HUES64 (cell line): ENCODE measurements at regions not wholly inside any gene's neighbourhood (a gene's known extent, or its start where the extent isn't known, plus 50 kb on each side); places are given as distances from the start of the nearest gene placed in this dataset.
"Not testable (repeated sequence)": the region's sequence is repeated elsewhere in the genome, so short reads cannot be mapped to it uniquely, and the experiment has no call there.

Experiments used
- H3K27ac ChIP-seq: 2 replicates; pipeline ENCODE4 v1.7.0; 2013; ENCODE audit warnings: low read depth, low read length, inconsistent platforms
- H3K27me3 ChIP-seq: 2 replicates; pipeline ENCODE4 v1.6.1; 2013; ENCODE audit warnings: mild to moderate bottlenecking, low read length; ENCODE audit not compliant: insufficient read depth
- H3K36me3 ChIP-seq: 2 replicates; pipeline ENCODE4 v1.6.1; 2013; ENCODE audit warnings: mild to moderate bottlenecking, low read length; ENCODE audit not compliant: insufficient read depth
- H3K4me1 ChIP-seq: 2 replicates; pipeline ENCODE4 v1.6.1; 2013; ENCODE audit warnings: mild to moderate bottlenecking, low read length, moderate library complexity; ENCODE audit not compliant: insufficient read depth
- H3K4me3 ChIP-seq: 2 replicates; pipeline ENCODE4 v1.5.1; 2013; ENCODE audit warnings: mild to moderate bottlenecking, low read length, moderate library complexity
- H3K9ac ChIP-seq: 2 replicates; pipeline ENCODE4 v1.6.1; 2013; ENCODE audit warnings: mild to moderate bottlenecking, low read depth, low read length
- H3K9me3 ChIP-seq: 2 replicates; pipeline ENCODE4 v1.6.1; 2013; ENCODE audit warnings: low read depth, low read length; ENCODE audit not compliant: insufficient read depth
- WGBS: fragments of 150-250, 120-280 bp; methylation state at CpG from one replicate; pipeline ENCODE4 v1.1.7; 2013; ENCODE audit warnings: missing lambda C conversion rate; 5-methylcytosine and 5-hydroxymethylcytosine counted together

DNA sequence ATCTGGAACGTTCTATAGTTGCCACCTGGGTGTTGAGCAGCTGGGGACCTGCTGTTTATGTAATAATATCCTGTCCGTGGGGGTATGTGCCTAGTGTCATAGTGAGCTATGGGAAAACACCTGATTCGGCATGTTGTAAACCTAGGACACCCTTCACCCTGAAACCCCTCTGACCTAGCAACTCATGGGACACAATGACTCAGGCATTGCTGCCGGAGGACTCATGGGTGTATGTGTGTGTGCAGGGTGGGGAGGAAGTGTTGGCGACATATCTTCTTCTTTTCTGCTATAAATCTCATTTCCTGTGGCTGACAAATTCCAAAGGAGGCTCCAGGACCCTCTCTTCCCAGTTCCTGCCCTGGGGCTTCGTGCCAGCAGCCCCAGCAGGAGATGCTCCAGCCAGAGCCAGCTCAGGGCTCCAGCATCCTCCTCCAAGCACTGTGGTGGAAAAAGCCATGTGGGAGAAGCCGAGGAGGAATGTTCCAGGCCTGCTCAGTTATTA is 77.0 kb upstream of the PODXL start:
- no peak overlapping the region for H3K27ac ChIP-seq
- no peaks in the 10 kb centered on the region for H3K27me3 ChIP-seq
- no peaks in the 10 kb centered on the region for H3K36me3 ChIP-seq
- H3K4me3 ChIP-seq: no peak overlapping the region
- H3K9ac ChIP-seq: no peak overlapping the region
- H3K4me1 ChIP-seq: peaks cover 18% of the 10 kb centered on the region
- no peaks in the 10 kb centered on the region for H3K9me3 ChIP-seq
- WGBS: 88% methylated on average over 6 of the region's 7 CpGs

DNA sequence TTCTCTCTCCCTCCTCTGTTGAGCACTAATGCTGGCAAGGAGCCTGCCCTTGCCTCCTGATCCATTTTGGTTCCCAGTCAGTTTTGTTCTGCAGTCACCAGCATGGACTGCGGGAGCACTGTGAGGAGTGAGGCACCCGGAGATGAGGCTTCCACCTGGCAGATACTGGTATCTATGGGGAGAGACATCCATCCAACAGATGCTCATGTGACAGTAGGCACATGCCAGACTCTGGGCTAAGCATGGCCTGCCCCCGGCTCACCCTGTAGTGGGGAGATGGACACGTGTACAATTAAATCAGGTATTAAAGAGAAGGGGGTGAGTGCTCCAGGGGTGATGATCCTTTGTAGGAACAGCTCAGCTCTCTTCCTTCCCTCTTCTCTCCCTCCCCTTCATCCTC is 74.0 kb upstream of the PODXL start:
- Histone ChIP-seq H3K4me3 (no peak overlapping the region), H3K27ac (no peak overlapping the region), H3K4me1 (peaks cover 27% of the 10 kb centered on the region), H3K36me3 (no peaks in the 10 kb centered on the region), H3K9me3 (no peaks in the 10 kb centered on the region), H3K27me3 (no peaks in the 10 kb centered on the region), H3K9ac (no peak overlapping the region)
- 86% methylated on average over 4 of the region's 4 CpGs for WGBS

DNA sequence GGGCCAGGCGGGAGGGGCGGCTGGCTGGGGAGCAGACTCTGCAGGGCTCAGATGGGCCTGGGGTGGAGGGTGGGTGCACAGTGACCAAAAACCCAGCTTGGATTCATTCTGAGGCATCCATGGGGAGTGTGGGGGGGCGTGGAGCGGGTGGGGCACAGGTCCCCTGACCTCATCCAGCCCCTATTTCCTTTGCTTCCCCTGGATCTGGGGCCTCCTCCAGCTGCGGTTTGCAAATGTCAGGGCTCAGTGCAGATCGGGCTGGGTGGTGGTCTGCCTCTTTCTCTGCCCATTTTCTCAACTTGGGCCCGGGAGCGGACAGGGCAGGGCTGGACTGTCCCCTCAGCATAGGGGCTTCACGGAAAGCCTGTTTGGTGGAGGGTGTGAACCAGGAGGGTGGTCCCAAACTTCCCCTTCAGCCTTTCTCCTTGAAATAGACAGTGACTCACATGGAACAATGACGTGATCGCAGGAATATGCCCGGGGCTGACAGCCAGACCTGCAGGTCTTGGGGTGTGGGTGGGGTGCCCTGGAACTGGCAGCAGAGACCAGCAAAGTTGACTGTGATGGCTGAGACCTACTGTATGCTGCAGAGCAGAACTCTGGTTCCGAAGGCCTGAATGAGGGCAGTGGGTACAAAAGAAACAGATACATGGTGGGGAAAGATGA is 72.9 kb upstream of the PODXL start:
- Histone ChIP-seq H3K4me1 (peaks cover 30% of the 10 kb centered on the region), H3K4me3 (no peak overlapping the region), H3K9me3 (no peaks in the 10 kb centered on the region), H3K27me3 (no peaks in the 10 kb centered on the region), H3K9ac (no peak overlapping the region), H3K27ac (no peak overlapping the region), H3K36me3 (no peaks in the 10 kb centered on the region)
- 86% methylated on average over 13 of the region's 13 CpGs for WGBS

DNA sequence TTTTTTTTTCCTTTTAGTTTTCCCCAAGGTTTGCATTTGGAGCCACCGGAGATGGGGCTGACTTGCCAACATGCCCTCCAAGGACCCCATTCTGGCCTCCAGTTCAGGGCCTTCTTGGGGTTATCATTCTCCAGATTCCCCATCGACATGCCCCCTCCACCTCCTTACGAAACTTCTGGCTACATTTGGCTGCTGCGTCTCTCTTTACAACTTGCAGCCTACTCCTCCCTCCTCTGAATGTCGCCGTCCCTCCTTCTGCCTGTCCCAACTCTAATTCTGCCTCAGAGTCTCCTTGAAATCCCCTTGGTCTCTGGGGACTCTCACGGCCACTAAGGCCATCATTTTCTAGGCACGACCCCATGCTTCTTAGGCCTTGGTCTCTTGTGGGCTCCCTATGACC is 72.2 kb upstream of the PODXL start:
- Histone ChIP-seq H3K27ac (no peak overlapping the region), H3K4me1 (peaks cover 30% of the 10 kb centered on the region), H3K36me3 (no peaks in the 10 kb centered on the region), H3K27me3 (no peaks in the 10 kb centered on the region), H3K9me3 (no peaks in the 10 kb centered on the region), H3K4me3 (no peak overlapping the region), H3K9ac (no peak overlapping the region)
- 76% methylated on average over 8 of the region's 8 CpGs for WGBS

DNA sequence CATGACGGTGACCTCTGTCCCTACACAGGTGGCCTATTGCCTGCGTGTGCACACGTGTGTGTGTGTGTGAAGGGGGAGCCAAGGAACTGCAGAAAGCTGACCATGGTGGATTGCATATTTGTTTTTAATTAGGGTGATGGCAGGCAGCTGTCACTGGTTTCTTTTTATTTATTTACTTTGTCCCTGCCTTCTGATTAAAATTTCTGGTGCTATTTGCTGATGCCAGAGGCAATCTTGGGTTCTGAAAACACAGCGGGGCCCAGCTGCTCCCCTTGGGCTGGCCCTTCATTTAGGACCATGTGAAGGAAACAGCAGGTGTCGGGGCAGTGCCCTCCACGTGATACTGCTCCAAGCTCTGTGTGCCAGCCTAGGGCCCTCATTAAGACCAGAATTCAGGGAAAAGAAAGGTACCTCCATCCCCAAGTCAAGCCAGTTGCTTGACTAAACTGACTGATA is 71.3 kb upstream of the PODXL start:
- Histone ChIP-seq H3K27me3 (no peaks in the 10 kb centered on the region), H3K4me1 (peaks cover 30% of the 10 kb centered on the region), H3K9me3 (no peaks in the 10 kb centered on the region), H3K27ac (no peak overlapping the region), H3K9ac (no peak overlapping the region), H3K36me3 (no peaks in the 10 kb centered on the region), H3K4me3 (no peak overlapping the region)
- 76% methylated on average over 6 of the region's 6 CpGs for WGBS

DNA sequence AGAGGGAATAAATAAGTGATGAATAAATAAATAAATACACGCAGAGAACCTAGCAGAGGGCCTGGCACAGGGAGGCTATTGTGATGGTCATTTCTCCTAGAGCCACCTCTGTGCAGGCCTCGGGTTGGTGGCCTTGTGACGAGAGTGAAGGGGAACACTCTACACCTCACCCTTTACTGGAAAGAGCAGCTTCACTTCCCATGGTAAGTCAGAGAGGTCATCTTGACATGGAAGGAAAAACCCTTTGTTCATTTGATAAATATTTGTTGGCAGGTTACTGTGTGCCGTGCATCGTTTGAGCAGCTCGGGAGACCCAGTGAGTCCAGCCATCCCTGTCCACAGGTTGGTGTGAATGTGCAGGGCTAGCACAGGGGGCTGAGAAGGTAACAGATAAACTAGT is 70.2 kb upstream of the PODXL start:
- no peak overlapping the region for H3K4me3 ChIP-seq
- H3K27ac ChIP-seq: peak overlapping the region; percentile 87
- 93% methylated on average over 6 of the region's 6 CpGs for WGBS
- H3K4me1 ChIP-seq: peaks cover 31% of the 10 kb centered on the region
- H3K36me3 ChIP-seq: no peaks in the 10 kb centered on the region
- H3K9ac ChIP-seq: no peak overlapping the region
- no peaks in the 10 kb centered on the region for H3K9me3 ChIP-seq
- H3K27me3 ChIP-seq: no peaks in the 10 kb centered on the region

DNA sequence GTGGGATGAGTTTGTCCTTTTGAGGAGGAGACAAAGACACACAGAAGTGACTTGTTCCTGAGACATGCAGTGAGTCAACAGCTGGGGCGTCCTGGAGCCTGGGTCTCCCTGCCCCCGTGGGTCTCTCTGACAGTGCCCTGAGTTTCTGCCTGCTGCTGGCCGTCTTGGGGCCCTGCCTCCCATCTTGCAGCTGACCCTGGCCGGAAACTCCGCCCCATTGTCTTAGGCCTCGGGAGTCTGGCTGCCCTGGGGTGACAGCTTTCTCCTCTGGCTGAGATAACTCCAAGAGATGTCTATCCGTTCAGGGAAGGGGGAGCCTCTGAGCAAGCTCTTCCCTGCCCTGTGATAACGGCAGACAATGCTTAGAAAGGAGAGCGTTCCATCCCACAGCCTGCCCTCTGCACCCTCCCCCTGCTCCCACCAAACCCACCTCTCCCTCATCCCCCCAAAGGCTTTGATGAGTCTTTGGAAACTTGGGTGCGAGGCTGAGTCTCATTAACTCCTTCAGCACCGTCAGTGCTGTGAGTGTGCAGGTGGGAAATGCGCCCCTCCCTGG is 69.5 kb upstream of the PODXL start:
- WGBS: 21% methylated on average over 12 of the region's 12 CpGs

DNA sequence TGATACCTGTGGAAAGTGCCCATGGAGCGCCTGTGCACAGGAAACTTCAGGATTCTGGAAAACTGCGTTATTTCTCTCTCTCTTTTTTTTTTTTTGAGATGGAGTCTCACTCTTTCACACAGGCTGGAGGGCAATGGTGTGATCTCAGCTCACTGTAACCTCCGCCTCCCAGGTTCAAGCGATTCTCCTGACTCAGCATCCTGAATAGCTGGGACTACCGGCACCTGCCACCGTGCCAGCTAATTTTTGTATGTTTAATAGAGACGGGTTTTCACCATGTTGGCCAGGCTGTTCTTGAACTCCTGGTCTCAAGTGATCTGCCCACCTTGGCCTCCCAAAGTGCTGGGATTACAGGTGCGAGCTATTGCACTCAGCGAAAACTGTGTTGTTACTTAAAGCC is 68.9 kb upstream of the PODXL start:
- peaks cover 43% of the 10 kb centered on the region for H3K4me1 ChIP-seq

More for the DNA sequence above, 69.5 kb upstream of the PODXL start:
- Histone ChIP-seq H3K27me3 (no peaks in the 10 kb centered on the region), H3K27ac (peak overlapping the region; percentile 87), H3K9me3 (no peaks in the 10 kb centered on the region), H3K4me3 (no peak overlapping the region; the same call in 1 of the 2 replicates), H3K9ac (0 out of 2 replicates have a peak overlapping the region, but pooled peaks have one; percentile 11), H3K4me1 (peaks cover 38% of the 10 kb centered on the region), H3K36me3 (no peaks in the 10 kb centered on the region)

DNA sequence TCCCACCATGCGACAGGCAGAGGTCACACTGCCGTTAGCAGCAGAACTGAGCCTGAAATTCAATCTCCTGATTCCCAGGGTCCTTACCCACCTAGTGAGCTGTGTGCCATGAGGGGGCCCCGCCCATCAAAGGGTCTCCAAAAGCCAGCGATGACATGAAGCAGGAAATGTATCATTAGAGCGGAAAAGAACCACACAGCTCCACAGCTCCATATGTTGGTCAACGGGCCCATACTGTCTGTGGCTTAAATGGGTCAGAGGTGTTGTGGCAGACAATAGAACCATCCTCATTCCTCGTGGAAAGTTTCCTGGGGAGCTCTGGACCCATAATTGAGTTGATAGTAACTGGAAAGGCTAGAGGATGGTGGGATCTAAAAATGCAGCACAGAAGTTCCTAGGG is 68.1 kb upstream of the PODXL start:
- no peak overlapping the region for H3K9ac ChIP-seq
- no peak overlapping the region for H3K27ac ChIP-seq
- no peaks in the 10 kb centered on the region for H3K27me3 ChIP-seq
- WGBS: 82% methylated on average over 7 of the region's 7 CpGs
- H3K4me1 ChIP-seq: peaks cover 45% of the 10 kb centered on the region
- no peaks in the 10 kb centered on the region for H3K9me3 ChIP-seq
- no peak overlapping the region for H3K4me3 ChIP-seq
- H3K36me3 ChIP-seq: no peaks in the 10 kb centered on the region

More for the DNA sequence above, 68.9 kb upstream of the PODXL start:
- H3K9me3 ChIP-seq, H3K27me3 ChIP-seq, H3K36me3 ChIP-seq, H3K4me3 ChIP-seq: not testable (repeated sequence)
- H3K9ac ChIP-seq: 0 out of 2 replicates have a peak overlapping the region, but pooled peaks have one; percentile 11
- peak overlapping the region; percentile 87 for H3K27ac ChIP-seq
- 76% methylated on average over 9 of the region's 9 CpGs for WGBS

DNA sequence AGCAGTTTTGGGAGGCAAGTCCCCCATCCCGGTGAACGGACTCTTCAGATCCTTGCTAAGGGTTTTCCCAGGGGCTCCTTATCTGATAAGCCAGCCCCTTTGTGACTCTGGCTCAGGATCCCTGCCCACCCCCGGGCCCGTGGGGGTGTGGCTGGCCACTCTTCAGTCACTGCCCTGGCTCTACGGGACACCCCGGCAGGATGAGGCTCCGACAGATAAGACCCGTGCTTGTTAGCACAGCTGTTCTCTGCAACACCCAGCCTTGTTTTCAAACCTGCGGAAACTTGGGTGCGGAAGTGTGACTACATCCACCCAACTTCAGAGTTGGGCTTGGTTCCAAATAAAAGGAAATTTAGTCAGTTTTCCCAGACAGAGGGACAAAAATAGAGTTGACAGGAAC is 66.7 kb upstream of the PODXL start:
- Histone ChIP-seq H3K9ac (no peak overlapping the region), H3K9me3 (no peaks in the 10 kb centered on the region), H3K27ac (no peak overlapping the region), H3K4me1 (peaks cover 36% of the 10 kb centered on the region), H3K4me3 (no peak overlapping the region), H3K27me3 (no peaks in the 10 kb centered on the region), H3K36me3 (no peaks in the 10 kb centered on the region)
- 76% methylated on average over 10 of the region's 10 CpGs for WGBS

DNA sequence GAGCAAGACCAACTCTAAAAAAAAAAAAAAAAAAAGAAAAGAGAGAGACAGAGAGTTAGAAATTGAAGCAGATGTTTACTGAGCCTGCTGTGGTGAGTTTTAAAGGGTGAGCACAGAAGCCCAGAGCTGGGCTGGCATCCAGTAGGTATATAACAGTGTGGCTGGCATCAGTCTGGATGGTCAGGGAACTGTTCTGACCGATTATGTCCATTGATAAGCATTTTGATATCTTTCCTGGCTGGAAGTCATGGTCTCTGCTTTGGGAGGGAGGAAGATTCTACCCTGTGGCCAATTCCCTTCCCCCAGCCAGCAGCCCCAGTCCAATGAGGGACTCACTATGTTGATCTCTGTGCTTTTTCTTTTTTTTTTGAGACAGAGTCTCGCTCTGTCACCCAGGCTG is 65.2 kb upstream of the PODXL start:
- Histone ChIP-seq H3K4me3 (no peak overlapping the region), H3K27me3 (no peaks in the 10 kb centered on the region), H3K27ac (no peak overlapping the region), H3K9me3 (no peaks in the 10 kb centered on the region), H3K9ac (no peak overlapping the region), H3K36me3 (no peaks in the 10 kb centered on the region), H3K4me1 (peaks cover 32% of the 10 kb centered on the region)
- WGBS: 60% methylated on average over 2 of the region's 2 CpGs
